Activated T-helper 2 cell treated with anti-CD3 and anti-CD28 coated beads, Interferon-gamma antibody, Interleukin-2, Interleukin-4, amounts not matched to agents 10 μg/mL and 5 μg/mL and 100 μg/mL, durations not matched to agents 14 hours and 24 hours and 36 hours (primary cell): ENCODE measurements at regions not wholly inside any gene's neighbourhood (a gene's known extent, or its start where the extent isn't known, plus 50 kb on each side); places are given as distances from the start of the nearest gene placed in this dataset.
A peak's percentile ranks its signal among the peaks of the same experiment; 100 is the strongest.

Source experiments
- DNase-seq: peaks from one replicate; pipeline ENCODE4 v3.0.0; 2021; ENCODE audit warnings: low spot score
- H3K27ac Mint-ChIP-seq: one replicate; pipeline ENCODE4 v1.8.0; 2021; ENCODE audit warnings: mixed read lengths
- H3K27me3 Mint-ChIP-seq: one replicate; pipeline ENCODE4 v1.8.0; 2021; ENCODE audit warnings: low read depth, mixed read lengths
- H3K36me3 Mint-ChIP-seq: one replicate; pipeline ENCODE4 v1.8.0; 2021; ENCODE audit warnings: low read depth, mixed read lengths
- H3K4me1 Mint-ChIP-seq: one replicate; pipeline ENCODE4 v1.8.0; 2021; ENCODE audit warnings: low read depth, mixed read lengths
- H3K4me3 Mint-ChIP-seq: one replicate; pipeline ENCODE4 v1.8.0; 2021; ENCODE audit warnings: low read depth, mild to moderate bottlenecking, moderate library complexity, mixed read lengths
- H3K9me3 Mint-ChIP-seq: one replicate; pipeline ENCODE4 v1.8.0; 2021; ENCODE audit warnings: mixed read lengths
- intact Hi-C: fragments of 100-400 bp; cut with micrococcal nuclease; formaldehyde crosslinking; loops from one replicate; pipeline ENCODE4 v1.15.1; 2023

- Mint-ChIP-seq H3K27ac (no peak overlapping the region), H3K4me3 (no peak overlapping the region), H3K9me3 (no peaks in the 10 kb centered on the region), H3K4me1 (peaks cover 15% of the 10 kb centered on the region), H3K27me3 (peaks cover 4% of the 10 kb centered on the region), H3K36me3 (no peaks in the 10 kb centered on the region)
- intact Hi-C loops = no loop called here
- DNase-seq = no peak
Observed at GRCh38 chr5:103358305-103358995, 99.9 kb downstream of the MACIR start.

GRCh38 chr5:103357636-103358035 is 99.1 kb downstream of the MACIR start:
- H3K4me3 Mint-ChIP-seq = no peak overlapping the region
- DNase-seq = no peak
- H3K27me3 Mint-ChIP-seq = peaks cover 7% of the 10 kb centered on the region
- intact Hi-C loops = no loop called here
- H3K36me3 Mint-ChIP-seq = no peaks in the 10 kb centered on the region
- no peak overlapping the region for H3K27ac Mint-ChIP-seq
- no peaks in the 10 kb centered on the region for H3K9me3 Mint-ChIP-seq
- H3K4me1 Mint-ChIP-seq = peaks cover 18% of the 10 kb centered on the region

- no peak for DNase-seq
Observed at GRCh38 chr5:103356350-103357091, 98.0 kb downstream of the MACIR start.

GRCh38 chr5:103355579-103355978 is 97.0 kb downstream of the MACIR start:
- no peaks in the 10 kb centered on the region for H3K9me3 Mint-ChIP-seq
- H3K27ac Mint-ChIP-seq = no peak overlapping the region
- DNase-seq = no peak
- no peaks in the 10 kb centered on the region for H3K36me3 Mint-ChIP-seq
- peaks cover 18% of the 10 kb centered on the region for H3K27me3 Mint-ChIP-seq
- intact Hi-C loops = no loop called here
- no peak overlapping the region for H3K4me3 Mint-ChIP-seq
- peaks cover 18% of the 10 kb centered on the region for H3K4me1 Mint-ChIP-seq

More at GRCh38 chr5:103356350-103357091, 98.0 kb downstream of the MACIR start:
- Mint-ChIP-seq H3K27me3 (peaks cover 15% of the 10 kb centered on the region), H3K36me3 (no peaks in the 10 kb centered on the region), H3K27ac (peak overlapping the region; percentile 49), H3K9me3 (no peaks in the 10 kb centered on the region), H3K4me3 (no peak overlapping the region), H3K4me1 (peaks cover 18% of the 10 kb centered on the region)
- intact Hi-C loops = loop anchor here (1.0 kb wide), 2 partner anchors 15 to 236 kb away; partner anchors contain the start of genes GIN1 and PPIP5K2

- Mint-ChIP-seq H3K4me1 (peaks cover 18% of the 10 kb centered on the region), H3K27ac (no peak overlapping the region), H3K27me3 (peaks cover 27% of the 10 kb centered on the region), H3K36me3 (no peaks in the 10 kb centered on the region), H3K9me3 (no peaks in the 10 kb centered on the region), H3K4me3 (no peak overlapping the region)
- intact Hi-C loops = no loop called here
- DNase-seq = no peak
Observed at GRCh38 chr5:103354446-103354845, 95.9 kb downstream of the MACIR start.

- Mint-ChIP-seq H3K4me1 (peaks cover 18% of the 10 kb centered on the region), H3K9me3 (no peaks in the 10 kb centered on the region), H3K4me3 (no peak overlapping the region), H3K27me3 (peaks cover 33% of the 10 kb centered on the region), H3K36me3 (no peaks in the 10 kb centered on the region), H3K27ac (no peak overlapping the region)
- intact Hi-C loops = no loop called here
- DNase-seq = no peak
Observed at GRCh38 chr5:103353581-103353980, 95.0 kb downstream of the MACIR start.

GRCh38 chr5:103347716-103348423 is 89.3 kb downstream of the MACIR start:
- no peak overlapping the region for H3K4me3 Mint-ChIP-seq
- no peak overlapping the region for H3K27ac Mint-ChIP-seq
- H3K27me3 Mint-ChIP-seq = peaks cover 36% of the 10 kb centered on the region

GRCh38 chr5:103346162-103346748 is 87.7 kb downstream of the MACIR start:
- Mint-ChIP-seq H3K4me3 (no peak overlapping the region), H3K4me1 (peaks cover 2% of the 10 kb centered on the region), H3K9me3 (peaks cover 9% of the 10 kb centered on the region), H3K36me3 (no peaks in the 10 kb centered on the region), H3K27ac (no peak overlapping the region), H3K27me3 (peaks cover 26% of the 10 kb centered on the region)
- no peak for DNase-seq
- intact Hi-C loops = no loop called here

More at GRCh38 chr5:103347716-103348423, 89.3 kb downstream of the MACIR start:
- H3K36me3 Mint-ChIP-seq = no peaks in the 10 kb centered on the region
- intact Hi-C loops = no loop called here
- DNase-seq = no peak
- H3K4me1 Mint-ChIP-seq = peaks cover 2% of the 10 kb centered on the region
- no peaks in the 10 kb centered on the region for H3K9me3 Mint-ChIP-seq

- Mint-ChIP-seq H3K27ac (no peak overlapping the region), H3K9me3 (peaks cover 9% of the 10 kb centered on the region), H3K27me3 (peaks cover 24% of the 10 kb centered on the region), H3K36me3 (no peaks in the 10 kb centered on the region), H3K4me3 (no peak overlapping the region), H3K4me1 (peaks cover 8% of the 10 kb centered on the region)
- intact Hi-C loops = no loop called here
- no peak for DNase-seq
Observed at GRCh38 chr5:103345461-103345860, 86.9 kb downstream of the MACIR start.

- intact Hi-C loops = loop anchor here (1.0 to 2.0 kb wide), 2 partner anchors 15 to 82 kb away; partner anchors contain the start of gene MACIR
Observed at GRCh38 chr5:103340717-103341388, 82.3 kb downstream of the MACIR start.

GRCh38 chr5:103340132-103340531 is 81.6 kb downstream of the MACIR start:
- H3K36me3 Mint-ChIP-seq = no peaks in the 10 kb centered on the region
- peaks cover 12% of the 10 kb centered on the region for H3K4me1 Mint-ChIP-seq
- H3K27me3 Mint-ChIP-seq = peaks cover 16% of the 10 kb centered on the region
- peaks cover 9% of the 10 kb centered on the region for H3K9me3 Mint-ChIP-seq
- no peak for DNase-seq
- H3K27ac Mint-ChIP-seq = no peak overlapping the region
- H3K4me3 Mint-ChIP-seq = no peak overlapping the region
- intact Hi-C loops = loop anchor here (2.0 kb wide), 1 partner anchor 81 kb away; the partner anchor contains the start of gene MACIR

More at GRCh38 chr5:103340717-103341388, 82.3 kb downstream of the MACIR start:
- no peak overlapping the region for H3K27ac Mint-ChIP-seq
- no peak overlapping the region for H3K4me3 Mint-ChIP-seq
- peaks cover 9% of the 10 kb centered on the region for H3K9me3 Mint-ChIP-seq
- H3K36me3 Mint-ChIP-seq = no peaks in the 10 kb centered on the region
- peaks cover 12% of the 10 kb centered on the region for H3K4me1 Mint-ChIP-seq
- peaks cover 16% of the 10 kb centered on the region for H3K27me3 Mint-ChIP-seq
- DNase-seq = peak; percentile 10

GRCh38 chr5:103336941-103337340 is 78.4 kb downstream of the MACIR start:
- DNase-seq = no peak
- Mint-ChIP-seq H3K27ac (no peak overlapping the region), H3K4me1 (peaks cover 9% of the 10 kb centered on the region), H3K4me3 (no peak overlapping the region), H3K27me3 (peaks cover 10% of the 10 kb centered on the region), H3K9me3 (peaks cover 4% of the 10 kb centered on the region), H3K36me3 (no peaks in the 10 kb centered on the region)
- intact Hi-C loops = no loop called here
